ENCODE measurements at regions not wholly inside any gene's neighbourhood (a gene's known extent, or its start where the extent isn't known, plus 50 kb on each side); places are given as distances from the start of the nearest gene placed in this dataset.

GRCh38 chr16:72246423-72246822 lies 74.5 kb upstream of the PMFBP1 start:
- no peak overlapping the region for H3K27ac ChIP-seq (ENCODE audit: low read length)
- no peaks in the 10 kb centered on the region for H3K27me3 ChIP-seq (ENCODE audit: insufficient read depth, low read depth, low read length)
- H4K20me1 ChIP-seq (ENCODE audit: insufficient read depth): no peaks in the 10 kb centered on the region
- TF ChIP-seq, protein P1, sequence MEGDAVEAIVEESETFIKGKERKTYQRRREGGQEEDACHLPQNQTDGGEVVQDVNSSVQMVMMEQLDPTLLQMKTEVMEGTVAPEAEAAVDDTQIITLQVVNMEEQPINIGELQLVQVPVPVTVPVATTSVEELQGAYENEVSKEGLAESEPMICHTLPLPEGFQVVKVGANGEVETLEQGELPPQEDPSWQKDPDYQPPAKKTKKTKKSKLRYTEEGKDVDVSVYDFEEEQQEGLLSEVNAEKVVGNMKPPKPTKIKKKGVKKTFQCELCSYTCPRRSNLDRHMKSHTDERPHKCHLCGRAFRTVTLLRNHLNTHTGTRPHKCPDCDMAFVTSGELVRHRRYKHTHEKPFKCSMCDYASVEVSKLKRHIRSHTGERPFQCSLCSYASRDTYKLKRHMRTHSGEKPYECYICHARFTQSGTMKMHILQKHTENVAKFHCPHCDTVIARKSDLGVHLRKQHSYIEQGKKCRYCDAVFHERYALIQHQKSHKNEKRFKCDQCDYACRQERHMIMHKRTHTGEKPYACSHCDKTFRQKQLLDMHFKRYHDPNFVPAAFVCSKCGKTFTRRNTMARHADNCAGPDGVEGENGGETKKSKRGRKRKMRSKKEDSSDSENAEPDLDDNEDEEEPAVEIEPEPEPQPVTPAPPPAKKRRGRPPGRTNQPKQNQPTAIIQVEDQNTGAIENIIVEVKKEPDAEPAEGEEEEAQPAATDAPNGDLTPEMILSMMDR (IDR thresholded peaks at IDR 0.05; ENCODE audit: poor library complexity, severe bottlenecking): no peak
- TF ChIP-seq, protein P2, sequence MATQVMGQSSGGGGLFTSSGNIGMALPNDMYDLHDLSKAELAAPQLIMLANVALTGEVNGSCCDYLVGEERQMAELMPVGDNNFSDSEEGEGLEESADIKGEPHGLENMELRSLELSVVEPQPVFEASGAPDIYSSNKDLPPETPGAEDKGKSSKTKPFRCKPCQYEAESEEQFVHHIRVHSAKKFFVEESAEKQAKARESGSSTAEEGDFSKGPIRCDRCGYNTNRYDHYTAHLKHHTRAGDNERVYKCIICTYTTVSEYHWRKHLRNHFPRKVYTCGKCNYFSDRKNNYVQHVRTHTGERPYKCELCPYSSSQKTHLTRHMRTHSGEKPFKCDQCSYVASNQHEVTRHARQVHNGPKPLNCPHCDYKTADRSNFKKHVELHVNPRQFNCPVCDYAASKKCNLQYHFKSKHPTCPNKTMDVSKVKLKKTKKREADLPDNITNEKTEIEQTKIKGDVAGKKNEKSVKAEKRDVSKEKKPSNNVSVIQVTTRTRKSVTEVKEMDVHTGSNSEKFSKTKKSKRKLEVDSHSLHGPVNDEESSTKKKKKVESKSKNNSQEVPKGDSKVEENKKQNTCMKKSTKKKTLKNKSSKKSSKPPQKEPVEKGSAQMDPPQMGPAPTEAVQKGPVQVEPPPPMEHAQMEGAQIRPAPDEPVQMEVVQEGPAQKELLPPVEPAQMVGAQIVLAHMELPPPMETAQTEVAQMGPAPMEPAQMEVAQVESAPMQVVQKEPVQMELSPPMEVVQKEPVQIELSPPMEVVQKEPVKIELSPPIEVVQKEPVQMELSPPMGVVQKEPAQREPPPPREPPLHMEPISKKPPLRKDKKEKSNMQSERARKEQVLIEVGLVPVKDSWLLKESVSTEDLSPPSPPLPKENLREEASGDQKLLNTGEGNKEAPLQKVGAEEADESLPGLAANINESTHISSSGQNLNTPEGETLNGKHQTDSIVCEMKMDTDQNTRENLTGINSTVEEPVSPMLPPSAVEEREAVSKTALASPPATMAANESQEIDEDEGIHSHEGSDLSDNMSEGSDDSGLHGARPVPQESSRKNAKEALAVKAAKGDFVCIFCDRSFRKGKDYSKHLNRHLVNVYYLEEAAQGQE (IDR thresholded peaks at IDR 0.05; ENCODE audit: borderline replicate concordance): no peak
- no peak for TF ChIP-seq POLR2AphosphoS5 (IDR thresholded peaks at IDR 0.05)
- no peak for TF ChIP-seq MXI1 (conservative IDR thresholded peaks at IDR 0.05; ENCODE audit: poor library complexity, severe bottlenecking)
- TF ChIP-seq EP300 (conservative IDR thresholded peaks at IDR 0.05; ENCODE audit: poor library complexity, severe bottlenecking): no peak
- no peak for TF ChIP-seq SMC3 (conservative IDR thresholded peaks at IDR 0.05; ENCODE audit: poor library complexity)
- TF ChIP-seq RAD21 (conservative IDR thresholded peaks at IDR 0.05): no peak
- no peak for TF ChIP-seq EZH2 (IDR thresholded peaks at IDR 0.05; ENCODE audit: borderline replicate concordance, insufficient read depth, low read length, poor library complexity, severe bottlenecking)
- TF ChIP-seq TAF1 (IDR thresholded peaks at IDR 0.05; ENCODE audit: low read depth): no peak
- H3K9me3 ChIP-seq (ENCODE audit: low read length): no peaks in the 10 kb centered on the region
- H3K9me2 ChIP-seq (ENCODE audit: insufficient read depth, low read length): no peaks in the 10 kb centered on the region
- H3K9ac ChIP-seq (ENCODE audit: low read length): no peak overlapping the region
- H3F3A ChIP-seq (ENCODE audit: insufficient read depth, low read length, poor library complexity, severe bottlenecking): peaks cover 9% of the 10 kb centered on the region
- peaks cover 16% of the 10 kb centered on the region for H3K79me2 ChIP-seq (replicated peaks; ENCODE audit: insufficient read depth, low read length)
- H3K36me3 ChIP-seq (ENCODE audit: insufficient read depth, low read length): no peaks in the 10 kb centered on the region
- H3K4me2 ChIP-seq (ENCODE audit: low read length): no peak overlapping the region
- no peak overlapping the region for H2AFZ ChIP-seq (ENCODE audit: low read depth, low read length)
- no peak overlapping the region for H3K4me3 ChIP-seq (ENCODE audit: low read length)

DNA sequence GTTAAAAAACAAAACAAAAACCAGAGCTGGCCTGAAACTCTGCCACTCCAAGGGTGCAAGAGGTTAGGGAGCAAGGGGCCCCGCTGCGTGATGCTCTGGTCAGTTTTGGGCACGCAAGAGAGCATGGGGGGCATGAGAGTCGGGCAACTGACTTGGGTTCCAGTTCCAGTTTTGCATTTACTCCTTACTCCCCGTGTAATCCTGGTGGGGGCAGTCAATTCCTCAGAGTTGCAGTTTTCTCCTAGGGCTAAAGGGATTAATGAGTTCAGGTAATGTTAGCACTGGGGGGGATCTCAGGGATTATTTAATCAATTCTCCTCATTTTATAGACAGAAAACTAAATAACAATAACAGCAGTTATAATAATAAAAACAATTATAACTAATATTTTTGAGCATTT lies 72.9 kb upstream of the PMFBP1 start:
- no peaks in the 10 kb centered on the region for H3K9me3 ChIP-seq (ENCODE audit: low read length)
- H3K27me3 ChIP-seq (ENCODE audit: insufficient read depth, low read depth, low read length): no peaks in the 10 kb centered on the region
- no peaks in the 10 kb centered on the region for H3K36me3 ChIP-seq (ENCODE audit: insufficient read depth, low read length)
- H3K79me2 ChIP-seq (replicated peaks; ENCODE audit: insufficient read depth, low read length): peaks cover 16% of the 10 kb centered on the region
- TF ChIP-seq SMC3 (conservative IDR thresholded peaks at IDR 0.05; ENCODE audit: poor library complexity) (no peak), RAD21 (conservative IDR thresholded peaks at IDR 0.05) (no peak), EZH2 (IDR thresholded peaks at IDR 0.05; ENCODE audit: borderline replicate concordance, insufficient read depth, low read length, poor library complexity, severe bottlenecking) (no peak), POLR2AphosphoS5 (IDR thresholded peaks at IDR 0.05) (no peak), TAF1 (IDR thresholded peaks at IDR 0.05; ENCODE audit: low read depth) (no peak), EP300 (conservative IDR thresholded peaks at IDR 0.05; ENCODE audit: poor library complexity, severe bottlenecking) (no peak), MXI1 (conservative IDR thresholded peaks at IDR 0.05; ENCODE audit: poor library complexity, severe bottlenecking) (no peak)
- TF ChIP-seq, protein P2 (IDR thresholded peaks at IDR 0.05; ENCODE audit: borderline replicate concordance): no peak
- TF ChIP-seq, protein P1 (IDR thresholded peaks at IDR 0.05; ENCODE audit: poor library complexity, severe bottlenecking): no peak
- H3K4me2 ChIP-seq (ENCODE audit: low read length): no peak overlapping the region
- H3K9me2 ChIP-seq (ENCODE audit: insufficient read depth, low read length): no peaks in the 10 kb centered on the region
- no peak overlapping the region for H3K9ac ChIP-seq (ENCODE audit: low read length)
- H4K20me1 ChIP-seq (ENCODE audit: insufficient read depth): no peaks in the 10 kb centered on the region
- peak overlapping the region; percentile 96 for H3K27ac ChIP-seq (ENCODE audit: low read length)
- no peak overlapping the region for H3K4me3 ChIP-seq (ENCODE audit: low read length)
- no peak overlapping the region for H2AFZ ChIP-seq (ENCODE audit: low read depth, low read length)
- peaks cover 9% of the 10 kb centered on the region for H3F3A ChIP-seq (ENCODE audit: insufficient read depth, low read length, poor library complexity, severe bottlenecking)
